GM23338 (cell line): ENCODE measurements at regions not wholly inside any gene's neighbourhood (a gene's known extent, or its start where the extent isn't known, plus 50 kb on each side); places are given as distances from the start of the nearest gene placed in this dataset.

Experiments used
- ATAC-seq: fragments of 200-7000 bp; cut with Tn5 transposase; 3 replicates; pipeline ENCODE4 v1.9.1; 2020
- DNase-seq: peaks from one replicate; pipeline ENCODE4 v3.0.0-alpha.2; 2015; ENCODE audit warnings: low spot score
- H2AFZ ChIP-seq: fragments of 200-600 bp; sonication (generic); 2 replicates; pipeline ENCODE4 v1.8.0; 2016; ENCODE audit warnings: antibody characterized with exemption, mild to moderate bottlenecking, moderate library complexity
- H3F3A ChIP-seq: fragments of 200-600 bp; sonication (generic); replicated peaks from 2 replicates; pipeline ENCODE4 v1.8.0; 2017; ENCODE audit warnings: antibody characterized with exemption, mixed run types, low read depth
- H3K27ac ChIP-seq: fragments of 200-600 bp; sonication (generic); 2 replicates; pipeline ENCODE4 v1.6.1; 2016; ENCODE audit warnings: low read depth
- H3K27me3 ChIP-seq: fragments of 200-600 bp; sonication (generic); 2 replicates; pipeline ENCODE4 v1.8.0; 2016; ENCODE audit warnings: mild to moderate bottlenecking, mixed run types, moderate library complexity; ENCODE audit not compliant: insufficient read depth
- H3K36me3 ChIP-seq: fragments of 200-600 bp; sonication (generic); 2 replicates; pipeline ENCODE4 v1.8.0; 2016; ENCODE audit warnings: mild to moderate bottlenecking; ENCODE audit not compliant: insufficient read depth
- H3K4me1 ChIP-seq: fragments of 200-600 bp; sonication (generic); 2 replicates; pipeline ENCODE4 v1.8.0; 2016; ENCODE audit warnings: mild to moderate bottlenecking, moderate library complexity; ENCODE audit not compliant: insufficient read depth
- H3K4me2 ChIP-seq: fragments of 200-600 bp; sonication (generic); 2 replicates; pipeline ENCODE4 v1.7.1; 2017; ENCODE audit warnings: mixed run types
- H3K4me3 ChIP-seq: fragments of 200-600 bp; sonication (generic); 2 replicates; pipeline ENCODE4 v1.6.1; 2016; ENCODE audit warnings: mixed run types
- H3K79me2 ChIP-seq: fragments of 200-600 bp; sonication (generic); replicated peaks from 2 replicates; pipeline ENCODE4 v1.8.0; 2017; ENCODE audit warnings: mild to moderate bottlenecking; ENCODE audit not compliant: insufficient read depth
- H3K9me2 ChIP-seq: fragments of 200-600 bp; sonication (generic); 2 replicates; pipeline ENCODE4 v1.8.0; 2017; ENCODE audit not compliant: insufficient read depth
- H4K20me1 ChIP-seq: fragments of 200-600 bp; sonication (generic); replicated peaks from 2 replicates; pipeline ENCODE4 v1.8.0; 2017; ENCODE audit warnings: mild to moderate bottlenecking; ENCODE audit not compliant: insufficient read depth
- H3K27ac Mint-ChIP-seq: 2 replicates; pipeline ENCODE4 v1.8.0; 2020; ENCODE audit warnings: inconsistent platforms, mild to moderate bottlenecking, moderate library complexity, mixed read lengths
- H3K27me3 Mint-ChIP-seq: 3 replicates; pipeline ENCODE4 v1.8.0; 2022; ENCODE audit warnings: low read depth, mild to moderate bottlenecking, moderate library complexity, mixed read lengths, inconsistent platforms; ENCODE audit not compliant: insufficient read depth, poor library complexity
- H3K36me3 Mint-ChIP-seq: 3 replicates; pipeline ENCODE4 v1.8.0; 2021; ENCODE audit warnings: low read depth, mild to moderate bottlenecking, inconsistent platforms, moderate library complexity, mixed read lengths
- H3K4me1 Mint-ChIP-seq: 3 replicates; pipeline ENCODE4 v1.8.0; 2020; ENCODE audit warnings: mild to moderate bottlenecking, inconsistent platforms, mixed read lengths
- H3K4me3 Mint-ChIP-seq: 3 replicates; pipeline ENCODE4 v1.8.0; 2021; ENCODE audit warnings: moderate library complexity, mild to moderate bottlenecking, inconsistent platforms, mixed read lengths
- H3K9me3 Mint-ChIP-seq: 3 replicates; pipeline ENCODE4 v1.8.0; 2020; ENCODE audit warnings: moderate library complexity, mild to moderate bottlenecking, inconsistent platforms, mixed read lengths
- CREB1 ChIP-seq: fragments of 250-450 bp; sonication (Bioruptor Pico); IDR thresholded peaks from 2 replicates; pipeline ENCODE4 v1.5.0; 2020; ENCODE audit warnings: low read depth, mild to moderate bottlenecking, moderate library complexity
- ETS1 ChIP-seq: IDR thresholded peaks from 2 replicates; pipeline ENCODE4 v1.6.1; 2016; ENCODE audit warnings: antibody characterized with exemption
- EZH2 ChIP-seq: fragments of 200-600 bp; sonication (generic); IDR thresholded peaks from one replicate; pipeline ENCODE4 v1.8.0; 2017; ENCODE audit warnings: antibody characterized with exemption, mild to moderate bottlenecking, low read depth; ENCODE audit not compliant: unreplicated experiment
- EZH2phosphoT487 ChIP-seq: fragments of 200-600 bp; sonication (generic); IDR thresholded peaks from one replicate; pipeline ENCODE4 v1.8.1; 2018; ENCODE audit warnings: antibody characterized with exemption; ENCODE audit not compliant: unreplicated experiment
- JUNB ChIP-seq: IDR thresholded peaks from one replicate; pipeline ENCODE4 v1.6.1; 2016; ENCODE audit warnings: antibody characterized with exemption; ENCODE audit not compliant: unreplicated experiment
- NANOG ChIP-seq: IDR thresholded peaks from 2 replicates; pipeline ENCODE4 v1.6.1; 2016; ENCODE audit warnings: antibody characterized with exemption, borderline replicate concordance
- POLR2AphosphoS5 ChIP-seq: IDR thresholded peaks from 2 replicates; pipeline ENCODE4 v1.6.1; 2016; ENCODE audit warnings: antibody characterized with exemption, low read depth
- STAT1 ChIP-seq: IDR thresholded peaks from one replicate; pipeline ENCODE4 v1.6.1; 2016; ENCODE audit warnings: antibody characterized with exemption; ENCODE audit not compliant: unreplicated experiment
- ZNF114 ChIP-seq: fragments of 250-450 bp; sonication (Bioruptor Pico); IDR thresholded peaks from 2 replicates; pipeline ENCODE4 v1.5.0; 2020; ENCODE audit warnings: mild to moderate bottlenecking, moderate library complexity
- ZNF331 ChIP-seq: fragments of 250-450 bp; sonication (Bioruptor Pico); IDR thresholded peaks from 2 replicates; pipeline ENCODE4 v1.5.0; 2020; ENCODE audit warnings: low read depth, mild to moderate bottlenecking, moderate library complexity

GRCh38 chr22:20645954-20646353 is 128.0 kb upstream of the SERPIND1 start (continued):
- TF ChIP-seq ZNF114 (no peak), EZH2phosphoT487 (no peak)

GRCh38 chr22:20646415-20646814 is 127.5 kb upstream of the SERPIND1 start:
- Histone ChIP-seq H3K9me2 (no peaks in the 10 kb centered on the region), H2AFZ (no peak overlapping the region), H3K27me3 (no peaks in the 10 kb centered on the region), H3K79me2 (no peaks in the 10 kb centered on the region), H3K4me3 (no peak overlapping the region), H3F3A (no peaks in the 10 kb centered on the region), H3K27ac (no peak overlapping the region), H4K20me1 (no peaks in the 10 kb centered on the region), H3K4me2 (no peak overlapping the region), H3K36me3 (no peaks in the 10 kb centered on the region), H3K4me1 (no peaks in the 10 kb centered on the region)
- H3K36me3 Mint-ChIP-seq: no peaks in the 10 kb centered on the region
- peaks cover 8% of the 10 kb centered on the region; the same call in 2 of the 3 replicates for H3K4me1 Mint-ChIP-seq
- no peaks in the 10 kb centered on the region for H3K27me3 Mint-ChIP-seq
- DNase-seq (no peak), ATAC-seq (no peak)
- H3K9me3 Mint-ChIP-seq: no peaks in the 10 kb centered on the region
- H3K4me3 Mint-ChIP-seq: no peak overlapping the region
- no peak overlapping the region for H3K27ac Mint-ChIP-seq
- no peak for TF ChIP-seq ETS1
- TF ChIP-seq POLR2AphosphoS5: no peak
- TF ChIP-seq ZNF331: no peak
- no peak for TF ChIP-seq JUNB
- TF ChIP-seq STAT1: no peak

GRCh38 chr22:20646906-20647305 is 127.0 kb upstream of the SERPIND1 start:
- H3K4me3 Mint-ChIP-seq: no peak overlapping the region
- Histone ChIP-seq H3K36me3 (no peaks in the 10 kb centered on the region), H3K79me2 (no peaks in the 10 kb centered on the region), H2AFZ (no peak overlapping the region), H3K4me3 (no peak overlapping the region), H3K27ac (no peak overlapping the region), H3K4me2 (no peak overlapping the region), H4K20me1 (no peaks in the 10 kb centered on the region), H3K27me3 (no peaks in the 10 kb centered on the region), H3K4me1 (no peaks in the 10 kb centered on the region), H3F3A (no peaks in the 10 kb centered on the region), H3K9me2 (no peaks in the 10 kb centered on the region)
- TF ChIP-seq ZNF114 (no peak), NANOG (no peak), CREB1 (CRISPR knock-in tag) (no peak), ETS1 (no peak), JUNB (no peak), EZH2 (no peak), STAT1 (no peak)
- H3K36me3 Mint-ChIP-seq: no peaks in the 10 kb centered on the region
- peaks cover 8% of the 10 kb centered on the region; the same call in 2 of the 3 replicates for H3K4me1 Mint-ChIP-seq
- ATAC-seq (no peak), DNase-seq (no peak)
- H3K9me3 Mint-ChIP-seq: no peaks in the 10 kb centered on the region
- H3K27me3 Mint-ChIP-seq: no peaks in the 10 kb centered on the region
- H3K27ac Mint-ChIP-seq: no peak overlapping the region
